ENCODE measurements at regions not wholly inside any gene's neighbourhood (a gene's known extent, or its start where the extent isn't known, plus 50 kb on each side); places are given as distances from the start of the nearest gene placed in this dataset.
"Not testable (repeated sequence)": the region's sequence is repeated elsewhere in the genome, so short reads cannot be mapped to it uniquely, and the experiment has no call there.

DNA sequence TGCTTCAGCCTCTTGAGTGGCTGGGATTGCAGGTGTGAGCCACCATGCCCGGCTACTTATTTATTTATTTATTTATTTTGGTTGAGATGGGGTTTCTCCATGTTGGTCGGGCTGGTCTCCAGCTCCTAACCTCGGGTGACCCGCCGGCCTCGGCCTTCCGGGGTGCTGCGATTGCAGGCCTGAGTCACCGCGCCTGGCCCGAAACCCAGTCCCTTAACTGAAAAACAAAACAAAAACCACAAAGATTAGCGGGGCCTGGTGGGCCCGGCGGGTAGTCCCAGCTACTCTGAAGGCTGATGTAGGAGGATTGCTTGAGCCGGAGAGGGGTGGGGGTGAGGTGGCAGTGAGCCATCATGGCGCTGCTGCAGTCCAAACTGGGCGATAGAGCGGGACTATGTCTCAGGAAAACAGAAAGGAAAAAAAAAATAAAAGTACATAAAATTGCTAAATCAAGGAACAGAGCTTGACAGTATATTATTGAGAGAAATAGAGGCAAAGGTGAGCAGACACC, 75.6 kb upstream of the NIPA1 start:
- Histone ChIP-seq H2AFZ (ENCODE audit: low read depth, low read length) (peak overlapping the region; percentile 80), H3K4me1 (replicated peaks in 1 of 2; ENCODE audit: control insufficient read depth in 2 of 2, insufficient read depth in 2 of 2, low read length in 2 of 2) (peaks cover 4 to 14% of the 10 kb centered on the region in 2 experiments; a peak in 3 of 5 replicates), H3K27ac (ENCODE audit: extremely low read depth, low read depth, low read length) (peak overlapping the region; percentile 72), H3K9ac (ENCODE audit: insufficient read depth in 1 of 2, low read depth in 2 of 2, low read length in 2 of 2) (peak overlapping the region in 1 of 2 experiments; percentile 61; a peak in 2 of 4 replicates), H3K4me2 (ENCODE audit: insufficient read depth, low read length) (peak overlapping the region; percentile 41; the same call in 1 of the 2 replicates)
- H3K9me1 ChIP-seq (ENCODE audit: control insufficient read depth, insufficient read depth, low read length); H4K20me1 ChIP-seq (replicated peaks; ENCODE audit: control insufficient read depth, insufficient read depth, low read length); H3K79me2 ChIP-seq (ENCODE audit: control insufficient read depth, insufficient read depth, low read length); H3K36me3 ChIP-seq (ENCODE audit: control insufficient read depth, insufficient read depth, low read length); BruUV-seq (replicated peaks); intact Hi-C loops (cut with micrococcal nuclease); H3K4me3 ChIP-seq; POLR2A ChIA-PET; CTCF ChIA-PET (ENCODE audit: low intra/inter-chr PET ratio); H3K9me3 ChIP-seq (replicated peaks; ENCODE audit: control insufficient read depth, insufficient read depth, low read depth, low read length); in situ Hi-C loops (cut with MboI); H3K27me3 ChIP-seq (ENCODE audit: control insufficient read depth in 2 of 2, insufficient read depth in 2 of 2, low read length in 2 of 2); FAIRE-seq; TF ChIP-seq FOXM1 (CRISPR knock-in tag; IDR thresholded peaks at IDR 0.05; ENCODE audit: low read depth): not testable (repeated sequence)
- DNase-seq (ENCODE audit: extremely low read depth in 1 of 4, low spot score in 3 of 4) (peak in 1 of 4 experiments; percentile 84), ATAC-seq (peak; percentile 92)
- WGBS (ENCODE audit: insufficient coverage, low coverage, missing lambda C conversion rate): 0% methylated on average over 10 of the region's 18 CpGs
- TF ChIP-seq ZNF175 (CRISPR knock-in tag; IDR thresholded peaks at IDR 0.05; ENCODE audit: low read depth): peak; percentile 91
- 0 out of 2 replicates have a peak, but pooled peaks have one; percentile 41 for TF ChIP-seq GATAD2A (IDR thresholded peaks at IDR 0.05)
- TF ChIP-seq FOXM1 (IDR thresholded peaks at IDR 0.05; ENCODE audit: low read depth): peak; percentile 33; the same call in 1 of the 2 replicates
- 0 out of 2 replicates have a peak, but pooled peaks have one; percentile 19 for TF ChIP-seq GABPA (tag; conservative IDR thresholded peaks at IDR 0.05; ENCODE audit: low read depth)
- peak; percentile 92 for TF ChIP-seq PTRF (tag; IDR thresholded peaks at IDR 0.05)
- peak; percentile 72 for TF ChIP-seq C11orf30 (IDR thresholded peaks at IDR 0.05; ENCODE audit: low read depth)
- TF ChIP-seq, protein P1, sequence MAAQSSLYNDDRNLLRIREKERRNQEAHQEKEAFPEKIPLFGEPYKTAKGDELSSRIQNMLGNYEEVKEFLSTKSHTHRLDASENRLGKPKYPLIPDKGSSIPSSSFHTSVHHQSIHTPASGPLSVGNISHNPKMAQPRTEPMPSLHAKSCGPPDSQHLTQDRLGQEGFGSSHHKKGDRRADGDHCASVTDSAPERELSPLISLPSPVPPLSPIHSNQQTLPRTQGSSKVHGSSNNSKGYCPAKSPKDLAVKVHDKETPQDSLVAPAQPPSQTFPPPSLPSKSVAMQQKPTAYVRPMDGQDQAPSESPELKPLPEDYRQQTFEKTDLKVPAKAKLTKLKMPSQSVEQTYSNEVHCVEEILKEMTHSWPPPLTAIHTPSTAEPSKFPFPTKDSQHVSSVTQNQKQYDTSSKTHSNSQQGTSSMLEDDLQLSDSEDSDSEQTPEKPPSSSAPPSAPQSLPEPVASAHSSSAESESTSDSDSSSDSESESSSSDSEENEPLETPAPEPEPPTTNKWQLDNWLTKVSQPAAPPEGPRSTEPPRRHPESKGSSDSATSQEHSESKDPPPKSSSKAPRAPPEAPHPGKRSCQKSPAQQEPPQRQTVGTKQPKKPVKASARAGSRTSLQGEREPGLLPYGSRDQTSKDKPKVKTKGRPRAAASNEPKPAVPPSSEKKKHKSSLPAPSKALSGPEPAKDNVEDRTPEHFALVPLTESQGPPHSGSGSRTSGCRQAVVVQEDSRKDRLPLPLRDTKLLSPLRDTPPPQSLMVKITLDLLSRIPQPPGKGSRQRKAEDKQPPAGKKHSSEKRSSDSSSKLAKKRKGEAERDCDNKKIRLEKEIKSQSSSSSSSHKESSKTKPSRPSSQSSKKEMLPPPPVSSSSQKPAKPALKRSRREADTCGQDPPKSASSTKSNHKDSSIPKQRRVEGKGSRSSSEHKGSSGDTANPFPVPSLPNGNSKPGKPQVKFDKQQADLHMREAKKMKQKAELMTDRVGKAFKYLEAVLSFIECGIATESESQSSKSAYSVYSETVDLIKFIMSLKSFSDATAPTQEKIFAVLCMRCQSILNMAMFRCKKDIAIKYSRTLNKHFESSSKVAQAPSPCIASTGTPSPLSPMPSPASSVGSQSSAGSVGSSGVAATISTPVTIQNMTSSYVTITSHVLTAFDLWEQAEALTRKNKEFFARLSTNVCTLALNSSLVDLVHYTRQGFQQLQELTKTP (IDR thresholded peaks at IDR 0.05; ENCODE audit: low read depth in 1 of 2, partially characterized antibody in 2 of 2): peak; percentile 35 to 70
- TF ChIP-seq, protein P2, sequence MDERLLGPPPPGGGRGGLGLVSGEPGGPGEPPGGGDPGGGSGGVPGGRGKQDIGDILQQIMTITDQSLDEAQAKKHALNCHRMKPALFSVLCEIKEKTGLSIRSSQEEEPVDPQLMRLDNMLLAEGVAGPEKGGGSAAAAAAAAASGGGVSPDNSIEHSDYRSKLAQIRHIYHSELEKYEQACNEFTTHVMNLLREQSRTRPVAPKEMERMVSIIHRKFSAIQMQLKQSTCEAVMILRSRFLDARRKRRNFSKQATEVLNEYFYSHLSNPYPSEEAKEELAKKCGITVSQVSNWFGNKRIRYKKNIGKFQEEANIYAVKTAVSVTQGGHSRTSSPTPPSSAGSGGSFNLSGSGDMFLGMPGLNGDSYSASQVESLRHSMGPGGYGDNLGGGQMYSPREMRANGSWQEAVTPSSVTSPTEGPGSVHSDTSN (CRISPR knock-in tag; IDR thresholded peaks at IDR 0.05; ENCODE audit: low read depth): not testable (repeated sequence)
- TF ChIP-seq, protein P2 (tag; conservative IDR thresholded peaks at IDR 0.05; ENCODE audit: low read depth): peak; percentile 76
- TF ChIP-seq L3MBTL2 (IDR thresholded peaks at IDR 0.05): peak; percentile 50; the same call in 1 of the 2 replicates
- peak; percentile 67 for TF ChIP-seq POLR2A (conservative IDR thresholded peaks at IDR 0.05)
- peak; percentile 62 for TF ChIP-seq ETV1 (tag; conservative IDR thresholded peaks at IDR 0.05; ENCODE audit: low read depth)
- TF ChIP-seq ZNF197 (CRISPR knock-in tag; IDR thresholded peaks at IDR 0.05; ENCODE audit: low read depth): peak; percentile 43; the same call in 1 of the 2 replicates
- peak in 1 of 2 experiments; percentile 59; a peak in 2 of 4 replicates for TF ChIP-seq HDAC1 (IDR thresholded peaks at IDR 0.05)
- peak; percentile 92 for TF ChIP-seq IRF9 (tag; IDR thresholded peaks at IDR 0.05)
- TF ChIP-seq SMARCA4 (IDR thresholded peaks at IDR 0.05): peak; percentile 81

Data from K562 (cell line).